ENCODE measurements at regions not wholly inside any gene's neighbourhood (a gene's known extent, or its start where the extent isn't known, plus 50 kb on each side); places are given as distances from the start of the nearest gene placed in this dataset.

DNA sequence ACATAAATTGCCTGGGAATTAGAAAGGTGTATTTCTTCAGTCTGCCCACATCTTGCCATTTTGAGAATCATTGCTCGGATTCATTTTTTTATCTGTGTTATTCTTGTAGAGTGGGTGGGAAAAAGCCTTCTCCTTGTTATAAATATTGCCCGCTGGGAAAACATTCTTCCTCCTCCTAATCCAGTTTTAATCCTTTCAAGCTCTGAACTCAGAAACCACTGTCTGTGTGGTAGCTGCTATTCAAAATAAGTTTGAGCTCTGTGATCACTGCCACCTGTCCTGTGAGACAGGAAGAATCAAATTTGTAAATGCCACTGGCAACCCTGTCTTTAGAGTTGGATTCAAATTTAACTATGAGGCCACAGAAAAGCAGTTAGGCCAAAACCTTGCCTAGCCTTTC lies 1875.2 kb upstream of the PIK3C3 start:
- H3K4me3 ChIP-seq (ENCODE audit: low read depth, low read length): no peak overlapping the region
- DNase-seq (ENCODE audit: low read depth): no peak
- TF ChIP-seq CTCF (IDR thresholded peaks at IDR 0.05; ENCODE audit: low read depth, low read length) (no peak), POLR2A (IDR thresholded peaks at IDR 0.05; ENCODE audit: extremely low read depth, insufficient read length) (no peak), MYC (IDR thresholded peaks at IDR 0.05; ENCODE audit: low read depth, low read length) (no peak), MAX (IDR thresholded peaks at IDR 0.05; ENCODE audit: low read depth, low read length) (no peak)

DNA sequence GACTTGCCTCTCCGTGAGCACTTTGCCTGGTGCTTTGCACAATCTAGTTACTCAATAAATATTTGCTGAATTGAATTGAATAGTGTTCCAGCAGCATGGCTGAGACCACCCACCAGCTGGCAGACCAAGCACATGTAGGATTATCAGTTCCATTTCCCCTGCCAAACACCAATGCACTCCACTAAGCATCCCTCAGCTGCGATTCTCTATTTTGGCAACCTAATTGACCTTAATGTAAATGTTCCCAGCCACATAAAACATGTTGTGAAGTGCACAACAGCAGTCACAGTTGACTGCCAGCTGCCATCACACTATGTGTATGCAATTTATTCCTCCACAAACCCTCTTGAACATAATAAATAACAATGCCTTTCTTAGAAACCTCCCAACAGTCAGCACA lies 1879.4 kb upstream of the PIK3C3 start:
- TF ChIP-seq CTCF (IDR thresholded peaks at IDR 0.05; ENCODE audit: low read depth, low read length) (no peak), MAX (IDR thresholded peaks at IDR 0.05; ENCODE audit: low read depth, low read length) (no peak), MYC (IDR thresholded peaks at IDR 0.05; ENCODE audit: low read depth, low read length) (no peak), POLR2A (IDR thresholded peaks at IDR 0.05; ENCODE audit: extremely low read depth, insufficient read length) (no peak)
- H3K4me3 ChIP-seq (ENCODE audit: low read depth, low read length): no peak overlapping the region
- DNase-seq (ENCODE audit: low read depth): no peak

DNA sequence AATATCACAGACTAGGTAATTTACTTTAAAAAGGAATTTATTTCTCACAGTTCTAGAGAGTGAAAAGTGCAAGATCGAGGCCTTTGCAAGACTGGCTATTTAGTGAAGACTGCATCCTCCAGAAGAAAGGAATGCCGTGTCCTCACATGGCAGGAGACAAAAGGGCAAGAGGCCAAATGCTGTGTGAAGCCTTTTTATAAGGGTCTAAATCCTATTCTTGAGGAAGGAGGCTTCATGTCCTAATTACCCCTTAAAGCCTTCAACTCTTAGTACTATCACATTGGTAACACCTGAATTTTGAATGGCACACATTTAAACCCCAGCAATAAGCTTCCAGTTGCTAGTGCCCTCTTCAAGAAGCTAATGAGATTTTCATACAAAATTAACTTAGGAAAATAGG lies 1882.3 kb upstream of the PIK3C3 start:
- no peak for DNase-seq (ENCODE audit: low read depth)

GRCh38 chr18:40066368-40066767 lies 1888.7 kb upstream of the PIK3C3 start:
- H3K4me3 ChIP-seq (ENCODE audit: low read depth, low read length): no peak overlapping the region
- TF ChIP-seq CTCF (IDR thresholded peaks at IDR 0.05; ENCODE audit: low read depth, low read length) (no peak), POLR2A (IDR thresholded peaks at IDR 0.05; ENCODE audit: extremely low read depth, insufficient read length) (no peak), MAX (IDR thresholded peaks at IDR 0.05; ENCODE audit: low read depth, low read length) (no peak), MYC (IDR thresholded peaks at IDR 0.05; ENCODE audit: low read depth, low read length) (no peak)
- no peak for DNase-seq (ENCODE audit: low read depth)

More for the DNA sequence above, 1882.3 kb upstream of the PIK3C3 start:
- TF ChIP-seq CTCF (IDR thresholded peaks at IDR 0.05; ENCODE audit: low read depth, low read length): no peak
- TF ChIP-seq POLR2A (IDR thresholded peaks at IDR 0.05; ENCODE audit: extremely low read depth, insufficient read length): no peak
- no peak for TF ChIP-seq MAX (IDR thresholded peaks at IDR 0.05; ENCODE audit: low read depth, low read length)
- TF ChIP-seq MYC (IDR thresholded peaks at IDR 0.05; ENCODE audit: low read depth, low read length): no peak
- H3K4me3 ChIP-seq (ENCODE audit: low read depth, low read length): no peak overlapping the region

- no peak overlapping the region for H3K4me3 ChIP-seq (ENCODE audit: low read depth, low read length)
- no peak for DNase-seq (ENCODE audit: low read depth)
- TF ChIP-seq POLR2A (IDR thresholded peaks at IDR 0.05; ENCODE audit: extremely low read depth, insufficient read length) (no peak), MYC (IDR thresholded peaks at IDR 0.05; ENCODE audit: low read depth, low read length) (no peak), CTCF (IDR thresholded peaks at IDR 0.05; ENCODE audit: low read depth, low read length) (no peak), MAX (IDR thresholded peaks at IDR 0.05; ENCODE audit: low read depth, low read length) (no peak)
Observed at GRCh38 chr18:40063488-40063887, 1891.5 kb upstream of the PIK3C3 start.

DNA sequence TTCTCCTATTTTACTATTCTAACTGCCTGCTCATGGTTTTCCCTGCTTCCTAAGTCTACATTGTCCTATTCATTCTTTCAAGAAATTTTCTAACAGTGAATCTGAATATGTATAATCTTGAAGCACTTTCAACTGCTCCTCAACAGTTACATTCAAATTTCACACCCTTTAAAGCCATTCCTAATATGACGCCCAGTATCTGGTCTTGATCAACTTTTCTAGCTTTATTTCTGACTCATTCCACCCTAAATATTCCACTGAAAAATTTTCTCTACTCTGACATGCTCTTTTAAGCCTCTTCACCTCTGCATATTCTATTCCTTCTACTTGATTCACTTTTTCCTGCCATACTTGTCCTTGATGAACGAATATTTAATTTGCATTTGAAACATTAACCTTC lies 1893.9 kb upstream of the PIK3C3 start:
- no peak for DNase-seq (ENCODE audit: low read depth)
- TF ChIP-seq CTCF (IDR thresholded peaks at IDR 0.05; ENCODE audit: low read depth, low read length) (no peak), MYC (IDR thresholded peaks at IDR 0.05; ENCODE audit: low read depth, low read length) (no peak), MAX (IDR thresholded peaks at IDR 0.05; ENCODE audit: low read depth, low read length) (no peak), POLR2A (IDR thresholded peaks at IDR 0.05; ENCODE audit: extremely low read depth, insufficient read length) (no peak)

More for the DNA sequence above, 1893.9 kb upstream of the PIK3C3 start:
- H3K4me3 ChIP-seq (ENCODE audit: low read depth, low read length): no peak overlapping the region
